HG03045 (cell line): ENCODE measurements at regions not wholly inside any gene's neighbourhood (a gene's known extent, or its start where the extent isn't known, plus 50 kb on each side); places are given as distances from the start of the nearest gene placed in this dataset.

Experiments used
- ATAC-seq: cut with Tn5 transposase; IDR thresholded peaks from one replicate; pipeline ENCODE4 v1.9.1; 2021; ENCODE audit warnings: mild to moderate bottlenecking, moderate library complexity; ENCODE audit not compliant: unreplicated experiment

GRCh38 chr6:113616701-113617274 lies 240.4 kb upstream of the MARCKS start:
- ATAC-seq: no peak

- ATAC-seq: no peak
Observed at GRCh38 chr6:113619077-113619476, 238.1 kb upstream of the MARCKS start.

GRCh38 chr6:113620386-113620785 lies 236.8 kb upstream of the MARCKS start:
- ATAC-seq: no peak

DNA sequence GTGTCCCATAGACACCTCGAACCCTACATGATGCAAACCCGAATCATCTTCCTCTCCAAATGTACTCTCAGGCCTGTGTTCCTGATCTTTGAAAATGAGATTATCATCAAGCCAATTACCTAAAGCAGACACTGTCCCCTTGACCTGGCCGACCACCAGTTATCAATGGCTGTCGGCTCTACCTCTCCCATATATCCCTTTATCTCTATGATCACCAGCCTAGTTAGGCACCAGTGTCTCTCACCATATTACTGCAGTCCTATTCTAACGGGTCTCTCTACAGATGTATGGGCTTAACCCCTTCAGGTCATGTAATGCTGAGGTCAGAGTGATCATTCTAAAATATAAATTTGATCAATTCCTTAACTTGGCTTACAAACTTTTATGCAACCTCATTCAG lies 234.9 kb upstream of the MARCKS start:
- no peak for ATAC-seq

- no peak for ATAC-seq
Observed at GRCh38 chr6:113623129-113623528, 234.0 kb upstream of the MARCKS start.

- ATAC-seq: peak; percentile 32
Observed at GRCh38 chr6:113625850-113626249, 231.3 kb upstream of the MARCKS start.

- peak; percentile 10 for ATAC-seq
Observed at GRCh38 chr6:113626475-113626874, 230.7 kb upstream of the MARCKS start.

GRCh38 chr6:113627480-113627879 lies 229.7 kb upstream of the MARCKS start:
- no peak for ATAC-seq

DNA sequence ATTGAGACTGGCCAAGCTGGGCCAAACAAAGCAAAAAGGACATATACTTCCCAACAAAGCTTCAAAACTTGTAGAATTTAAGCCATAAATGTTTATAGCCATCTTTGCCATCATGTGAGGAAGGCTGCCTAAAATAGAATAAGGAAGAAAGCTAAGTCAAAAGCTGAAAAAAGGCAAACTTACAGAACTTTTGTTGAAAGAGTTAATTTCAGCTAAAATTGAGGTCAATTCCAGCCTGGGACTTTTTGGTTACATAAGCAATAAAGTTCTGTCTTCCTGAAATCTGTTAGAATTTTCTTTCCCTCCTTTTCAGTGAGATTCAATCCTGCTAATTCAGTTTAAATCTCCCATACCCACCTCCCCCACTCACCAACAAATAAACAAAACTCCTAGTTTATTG lies 227.9 kb upstream of the MARCKS start:
- no peak for ATAC-seq

DNA sequence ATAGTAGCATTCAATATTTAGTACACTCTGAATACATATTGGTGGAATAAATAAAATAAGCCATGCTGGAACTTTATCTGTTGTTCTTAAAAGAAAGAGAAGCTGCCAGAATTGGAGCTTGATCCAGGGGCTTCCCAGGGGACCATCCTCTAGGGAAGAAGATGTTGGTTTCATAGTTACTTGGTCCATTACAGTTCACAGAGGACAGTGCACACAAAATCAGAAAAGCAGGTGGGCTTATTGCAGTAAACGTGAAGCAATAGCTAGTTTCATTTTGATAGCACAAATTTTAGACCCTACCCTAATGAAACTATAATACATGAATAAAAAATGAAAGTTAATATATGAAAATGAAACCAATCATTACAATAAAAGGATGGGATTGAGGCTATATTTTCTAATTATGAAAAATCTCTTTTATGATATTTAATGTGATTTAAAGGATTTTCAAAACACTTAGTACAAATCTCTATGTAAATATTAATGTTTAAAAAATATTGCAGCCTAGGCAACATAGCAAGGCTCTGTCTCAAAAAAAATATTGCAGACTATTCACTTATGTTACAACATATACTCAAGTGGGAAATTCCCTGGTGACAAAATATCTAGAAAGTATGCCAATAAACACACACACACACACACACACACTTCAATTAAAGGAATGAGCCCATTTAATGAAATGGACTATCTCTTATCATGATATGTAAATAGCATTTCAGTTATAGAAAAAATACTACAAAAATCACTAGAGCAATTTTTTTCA lies 227.0 kb upstream of the MARCKS start:
- ATAC-seq: no peak

- peak; percentile 65 for ATAC-seq
Observed at GRCh38 chr6:113630738-113631535, 226.2 kb upstream of the MARCKS start.

DNA sequence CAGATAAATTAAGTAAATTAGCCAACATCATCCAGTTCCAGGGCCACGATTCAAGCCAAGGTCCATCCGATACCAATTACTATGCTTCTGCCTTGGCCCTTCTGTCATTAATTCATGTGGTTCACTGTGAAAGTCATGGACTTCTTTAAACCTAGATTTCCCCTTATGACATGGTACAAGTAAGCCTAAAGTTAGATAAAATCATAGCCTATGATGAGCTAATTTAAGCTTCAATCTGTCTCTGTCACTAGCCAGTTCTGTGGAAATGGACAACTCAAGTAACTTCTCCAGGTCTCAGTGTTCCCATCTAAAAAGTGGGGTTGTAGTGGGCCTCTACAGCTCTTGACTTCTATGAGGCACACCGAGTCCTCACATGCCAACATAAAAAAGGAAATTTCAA lies 225.5 kb upstream of the MARCKS start:
- no peak for ATAC-seq

DNA sequence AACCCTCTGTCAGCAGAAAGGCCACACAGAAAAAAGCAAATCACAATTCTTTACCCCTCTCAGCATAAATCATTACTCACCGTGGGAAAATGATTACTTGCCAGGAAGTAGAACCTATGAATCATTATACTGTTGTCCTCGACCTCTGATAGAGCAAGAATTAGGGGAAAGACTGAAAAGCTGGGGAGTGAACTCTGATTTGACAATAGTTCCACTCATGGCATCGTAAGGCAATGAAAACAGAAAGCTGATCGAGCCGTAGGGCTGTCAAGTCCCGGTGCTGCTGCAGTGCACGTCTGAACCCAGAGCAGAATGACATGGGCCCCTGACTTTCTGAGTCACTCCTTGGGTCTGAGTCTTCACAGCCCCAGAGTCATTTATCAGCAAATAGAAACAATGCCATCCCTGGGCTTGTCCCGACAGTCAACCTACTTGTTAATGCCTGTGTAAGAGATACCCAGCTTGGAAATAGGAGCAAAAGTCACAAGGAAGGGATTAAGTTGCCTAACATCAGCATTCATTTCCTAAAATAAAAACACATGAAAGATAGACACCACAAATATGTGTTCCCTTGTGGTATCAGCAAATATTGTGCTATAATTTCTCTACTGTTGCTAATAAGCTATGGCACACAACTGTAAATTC lies 224.8 kb upstream of the MARCKS start:
- ATAC-seq: peak; percentile 32

DNA sequence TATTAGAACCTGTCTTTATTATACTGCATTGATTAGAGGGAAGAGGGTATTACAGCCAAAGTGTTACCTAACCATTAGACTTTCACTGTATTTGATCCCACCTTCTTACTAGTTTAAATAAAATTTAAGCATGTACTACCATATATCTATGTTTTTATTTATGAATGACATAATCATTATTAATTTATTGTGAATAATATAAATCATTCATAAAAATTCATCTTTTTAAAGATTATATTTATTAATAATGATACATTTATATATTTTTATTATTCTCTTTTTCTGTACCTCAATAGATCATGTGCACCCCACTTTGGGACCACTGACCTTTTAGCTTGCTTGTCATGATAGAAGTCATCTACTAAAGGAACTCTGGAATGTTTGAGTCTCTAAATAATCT lies 223.5 kb upstream of the MARCKS start:
- ATAC-seq: no peak

GRCh38 chr6:113634352-113635163 lies 222.6 kb upstream of the MARCKS start:
- peak; percentile 19 for ATAC-seq

DNA sequence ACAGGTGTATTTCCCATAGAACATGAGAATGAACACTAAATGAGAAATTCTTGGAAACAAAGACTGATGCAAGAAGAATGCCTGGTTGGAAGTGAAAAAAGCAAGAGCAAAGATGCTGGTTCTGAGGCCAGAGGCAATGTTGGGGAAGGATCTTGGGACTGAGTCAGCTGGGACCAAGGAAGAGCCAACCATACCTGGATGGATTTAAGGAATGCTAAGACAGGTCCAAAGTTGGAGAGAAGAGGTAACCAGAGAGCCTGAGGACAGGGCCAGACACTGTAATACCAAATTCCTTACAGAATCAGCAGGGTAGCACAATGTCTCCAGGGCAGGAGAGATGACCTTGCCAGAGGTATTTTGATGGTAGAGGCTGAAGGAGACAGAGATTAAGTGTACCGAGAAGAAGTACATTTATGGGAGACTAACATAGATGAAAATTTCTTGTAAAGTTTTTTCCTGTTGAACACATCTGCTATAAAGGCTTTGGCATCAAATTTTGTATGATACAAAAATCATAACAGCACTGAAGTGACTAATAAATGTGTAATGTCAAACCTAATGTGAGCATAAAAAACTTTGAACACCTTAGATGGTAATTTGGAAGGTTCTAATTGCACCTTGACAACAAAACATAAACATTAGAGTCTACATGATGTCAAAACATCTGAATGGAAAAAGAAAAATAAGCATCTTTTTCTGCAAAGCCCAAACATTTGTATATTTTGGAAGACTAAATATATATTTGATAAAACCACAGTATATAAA lies 221.7 kb upstream of the MARCKS start:
- ATAC-seq: no peak

DNA sequence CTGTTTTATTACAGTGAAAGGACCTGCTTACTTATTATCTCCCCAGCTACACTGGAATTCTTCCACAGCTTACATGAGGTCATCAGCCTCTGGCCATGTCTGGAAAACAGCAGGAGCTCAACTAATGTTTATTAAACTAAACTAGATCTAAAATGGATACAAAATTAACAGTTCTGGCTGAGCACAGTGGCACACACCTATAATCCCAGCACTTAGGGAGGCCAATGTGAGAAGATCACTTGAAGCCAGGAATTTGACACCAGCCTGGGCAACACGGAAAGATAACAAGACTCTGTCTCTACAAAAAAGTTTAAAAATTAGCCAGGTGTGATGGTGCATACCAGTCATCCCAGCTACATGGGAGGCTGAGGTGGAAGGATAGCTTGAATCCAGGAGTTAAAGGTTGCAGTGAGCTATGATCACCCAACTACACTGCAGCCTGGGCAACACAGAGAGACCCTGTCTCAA lies 220.8 kb upstream of the MARCKS start:
- no peak for ATAC-seq

DNA sequence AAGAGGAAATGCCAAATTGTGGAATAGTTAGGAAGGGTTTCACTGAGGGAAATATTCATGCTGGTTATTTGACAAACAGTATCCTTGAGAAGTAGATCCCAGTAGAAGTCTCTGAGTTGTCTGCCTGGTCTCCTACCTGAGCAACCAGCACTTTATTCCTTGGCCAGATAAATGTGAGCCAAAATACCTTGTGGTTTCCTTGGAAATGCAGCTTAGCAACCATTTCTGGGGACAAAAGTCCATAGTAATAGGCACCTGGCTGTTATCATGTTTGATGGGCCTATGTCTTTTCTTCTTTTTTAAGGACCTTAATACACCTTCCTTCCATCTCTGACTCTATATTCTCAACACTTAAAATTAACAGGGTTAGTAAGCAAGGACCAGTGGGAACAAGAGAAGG lies 217.1 kb upstream of the MARCKS start:
- no peak for ATAC-seq

GRCh38 chr6:113642001-113642713 lies 215.0 kb upstream of the MARCKS start:
- no peak for ATAC-seq
